Neural crest cell (in vitro differentiated cells): ENCODE measurements at regions not wholly inside any gene's neighbourhood (a gene's known extent, or its start where the extent isn't known, plus 50 kb on each side); places are given as distances from the start of the nearest gene placed in this dataset.

ENCODE experiments used
- DNase-seq: peaks from one replicate; pipeline ENCODE4 v3.0.0; 2021; ENCODE audit warnings: low read depth, mixed read lengths, low spot score
- H3K27ac Mint-ChIP-seq: one replicate; pipeline ENCODE4 v1.8.0; 2021; ENCODE audit warnings: mild to moderate bottlenecking, mixed read lengths; ENCODE audit not compliant: unreplicated experiment
- H3K27me3 Mint-ChIP-seq: 2 replicates; pipeline ENCODE4 v1.8.0; 2021; ENCODE audit warnings: low read depth, mild to moderate bottlenecking, mixed read lengths
- H3K36me3 Mint-ChIP-seq: 2 replicates; pipeline ENCODE4 v1.8.0; 2021; ENCODE audit warnings: low read depth, mild to moderate bottlenecking, mixed read lengths
- H3K4me1 Mint-ChIP-seq: 2 replicates; pipeline ENCODE4 v1.8.0; 2021; ENCODE audit warnings: mixed read lengths
- H3K4me3 Mint-ChIP-seq: one replicate; pipeline ENCODE4 v1.8.0; 2021; ENCODE audit warnings: mild to moderate bottlenecking, mixed read lengths
- H3K9me3 Mint-ChIP-seq: 2 replicates; pipeline ENCODE4 v1.8.0; 2021; ENCODE audit warnings: mixed read lengths
- CTCF ChIP-seq: fragments of 200-600 bp; sonication (generic); conservative IDR thresholded peaks from 2 replicates; pipeline ENCODE4 v1.5.0; 2021; ENCODE audit warnings: antibody characterized with exemption, mild to moderate bottlenecking

- H3K4me1 Mint-ChIP-seq, result peaks cover 9% of the 10 kb centered on the region
- TF ChIP-seq CTCF, result no peak
- no peaks in the 10 kb centered on the region for H3K27me3 Mint-ChIP-seq
- H3K9me3 Mint-ChIP-seq, result peaks cover 18% of the 10 kb centered on the region
- no peak overlapping the region for H3K4me3 Mint-ChIP-seq
- H3K27ac Mint-ChIP-seq, result peak overlapping the region; percentile 67
- H3K36me3 Mint-ChIP-seq, result peaks cover 2% of the 10 kb centered on the region
- no peak for DNase-seq
These were observed 93.2 kb upstream of the ADAMTS2 start for GRCh38 chr5:179438461-179438860.

GRCh38 chr5:179438011-179438441, 92.8 kb upstream of the ADAMTS2 start:
- Mint-ChIP-seq H3K36me3 (peaks cover 2% of the 10 kb centered on the region), H3K4me3 (no peak overlapping the region), H3K9me3 (peaks cover 18% of the 10 kb centered on the region), H3K27ac (no peak overlapping the region), H3K27me3 (no peaks in the 10 kb centered on the region), H3K4me1 (peaks cover 9% of the 10 kb centered on the region)
- no peak for TF ChIP-seq CTCF
- DNase-seq, result no peak

GRCh38 chr5:179437341-179438001, 92.2 kb upstream of the ADAMTS2 start:
- no peak for TF ChIP-seq CTCF
- H3K4me1 Mint-ChIP-seq, result peaks cover 9% of the 10 kb centered on the region
- H3K4me3 Mint-ChIP-seq, result no peak overlapping the region
- no peak for DNase-seq
- H3K27me3 Mint-ChIP-seq, result no peaks in the 10 kb centered on the region
- H3K9me3 Mint-ChIP-seq, result peaks cover 13% of the 10 kb centered on the region
- no peak overlapping the region for H3K27ac Mint-ChIP-seq
- peaks cover 2% of the 10 kb centered on the region for H3K36me3 Mint-ChIP-seq

- Mint-ChIP-seq H3K27me3 (no peaks in the 10 kb centered on the region), H3K36me3 (no peaks in the 10 kb centered on the region), H3K27ac (no peak overlapping the region), H3K4me3 (no peak overlapping the region), H3K4me1 (peaks cover 9% of the 10 kb centered on the region), H3K9me3 (peaks cover 8% of the 10 kb centered on the region)
- no peak for TF ChIP-seq CTCF
- DNase-seq, result no peak
These were observed 91.3 kb upstream of the ADAMTS2 start for GRCh38 chr5:179436321-179437122.

- Mint-ChIP-seq H3K36me3 (no peaks in the 10 kb centered on the region), H3K4me3 (no peak overlapping the region), H3K27me3 (no peaks in the 10 kb centered on the region), H3K27ac (no peak overlapping the region), H3K9me3 (peaks cover 8% of the 10 kb centered on the region), H3K4me1 (peaks cover 9% of the 10 kb centered on the region)
- DNase-seq, result no peak
- TF ChIP-seq CTCF, result no peak
These were observed 90.6 kb upstream of the ADAMTS2 start for GRCh38 chr5:179435731-179436315.
